SK-N-MC (cell line): ENCODE measurements at regions not wholly inside any gene's neighbourhood (a gene's known extent, or its start where the extent isn't known, plus 50 kb on each side); places are given as distances from the start of the nearest gene placed in this dataset.

Experiments
- EZH2 ChIP-seq: fragments of 200-600 bp; sonication (generic); IDR thresholded peaks from one replicate; pipeline ENCODE4 v1.6.1; 2017; ENCODE audit warnings: antibody characterized with exemption
- FOXP2 ChIP-seq: optimal IDR thresholded peaks from 2 replicates; pipeline ENCODE3; 2011; ENCODE audit warnings: mild to moderate bottlenecking, moderate library complexity; ENCODE audit not compliant: insufficient read depth; ENCODE audit errors: extremely low read length, control extremely low read depth
- POLR2AphosphoS5 ChIP-seq: IDR thresholded peaks from 2 replicates; pipeline ENCODE4 v1.6.1; 2012; ENCODE audit warnings: mild to moderate bottlenecking, low read depth, low read length, borderline replicate concordance

- no peak for TF ChIP-seq POLR2AphosphoS5
- no peak for TF ChIP-seq EZH2
- TF ChIP-seq FOXP2: no peak
These were observed 80.3 kb upstream of the PSMD7 start for GRCh38 chr16:74216319-74216718.
